LNCAP (cell line): ENCODE measurements at regions not wholly inside any gene's neighbourhood (a gene's known extent, or its start where the extent isn't known, plus 50 kb on each side); places are given as distances from the start of the nearest gene placed in this dataset.

Experiments
- CTCF ChIP-seq: fragments of 450-650 bp; IDR thresholded peaks from 2 replicates; pipeline ENCODE4 v1.5.1; 2017; ENCODE audit warnings: mild to moderate bottlenecking

GRCh38 chr13:74479124-74479523, 344.9 kb upstream of the KLF12 start:
- no peak for TF ChIP-seq CTCF

DNA sequence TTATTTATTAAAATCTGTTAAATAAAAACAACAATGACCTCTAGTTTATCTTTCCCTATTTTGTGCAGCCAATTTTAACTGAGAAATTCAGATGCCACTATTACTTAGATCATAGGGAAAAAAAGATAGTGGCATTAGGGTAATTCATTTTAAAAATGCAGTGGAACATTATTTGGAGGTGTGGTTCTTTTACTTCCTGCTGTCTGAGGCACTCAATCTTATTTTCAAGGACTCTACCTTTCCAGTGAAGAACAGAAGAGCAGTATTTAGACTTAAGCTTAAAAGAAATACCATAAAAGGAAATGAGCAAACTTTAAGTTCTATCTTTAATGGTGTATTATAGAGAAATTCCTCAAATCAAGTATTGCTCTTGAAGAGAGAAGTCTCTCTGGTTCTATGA, 342.6 kb upstream of the KLF12 start:
- no peak for TF ChIP-seq CTCF

- TF ChIP-seq CTCF = no peak
These were observed 342.2 kb upstream of the KLF12 start for GRCh38 chr13:74476365-74476764.

DNA sequence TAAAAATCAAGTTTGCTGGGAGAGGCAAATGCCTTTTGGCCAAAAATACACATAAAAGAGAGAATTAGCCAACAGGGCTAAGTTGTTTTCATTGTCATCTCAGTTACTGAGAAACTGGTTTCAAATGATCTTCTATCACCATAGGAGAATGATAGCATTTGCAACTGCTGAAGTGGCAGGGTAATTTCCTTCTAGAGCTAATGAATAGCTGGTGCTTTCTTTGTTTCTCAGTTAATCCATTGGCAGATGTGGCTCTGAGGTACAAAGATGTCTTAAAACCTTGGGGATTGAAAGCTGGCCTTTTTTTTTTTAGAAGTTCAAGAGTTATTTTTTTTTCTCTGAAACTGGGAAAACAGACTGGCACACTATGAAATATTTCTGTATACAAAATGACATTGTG, 332.7 kb upstream of the KLF12 start:
- no peak for TF ChIP-seq CTCF

DNA sequence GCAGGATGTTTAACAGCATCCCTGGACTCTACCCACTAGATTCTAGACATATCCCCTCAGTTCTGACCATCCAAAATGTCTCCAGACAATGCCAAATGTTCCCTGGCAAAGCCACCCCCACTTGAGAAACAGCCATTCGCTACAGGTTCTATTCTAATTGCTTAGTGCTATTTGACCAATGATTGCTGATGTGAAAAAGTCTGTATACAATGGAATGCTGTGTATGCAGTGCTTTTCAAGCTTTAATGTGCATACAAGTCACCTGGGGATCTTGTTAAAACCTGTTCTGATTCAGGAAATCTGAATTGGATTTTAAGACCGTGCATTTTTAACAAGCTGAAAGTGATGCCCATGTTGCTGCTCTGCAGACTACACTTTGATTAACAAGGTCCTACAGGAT, 331.8 kb upstream of the KLF12 start:
- no peak for TF ChIP-seq CTCF

DNA sequence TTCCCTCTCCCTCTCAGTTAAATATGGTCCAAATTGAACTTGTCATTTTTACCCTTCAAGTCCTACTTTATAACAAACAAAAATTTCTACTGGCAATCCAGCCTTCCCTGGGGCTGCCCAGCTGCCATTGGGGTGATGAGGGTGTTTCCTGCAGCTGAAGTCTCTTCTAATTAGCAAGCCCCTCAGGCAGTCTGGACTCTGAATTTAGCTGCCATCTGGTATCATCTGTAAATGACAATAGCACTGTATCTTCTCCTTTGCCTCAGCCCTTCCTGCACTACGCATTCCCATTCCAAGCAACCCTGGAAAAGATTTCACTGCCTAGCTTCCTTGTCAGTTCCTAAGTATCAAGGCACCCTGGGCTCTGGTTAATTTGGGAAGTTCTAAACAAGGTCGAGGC, 331.1 kb upstream of the KLF12 start:
- TF ChIP-seq CTCF = no peak

DNA sequence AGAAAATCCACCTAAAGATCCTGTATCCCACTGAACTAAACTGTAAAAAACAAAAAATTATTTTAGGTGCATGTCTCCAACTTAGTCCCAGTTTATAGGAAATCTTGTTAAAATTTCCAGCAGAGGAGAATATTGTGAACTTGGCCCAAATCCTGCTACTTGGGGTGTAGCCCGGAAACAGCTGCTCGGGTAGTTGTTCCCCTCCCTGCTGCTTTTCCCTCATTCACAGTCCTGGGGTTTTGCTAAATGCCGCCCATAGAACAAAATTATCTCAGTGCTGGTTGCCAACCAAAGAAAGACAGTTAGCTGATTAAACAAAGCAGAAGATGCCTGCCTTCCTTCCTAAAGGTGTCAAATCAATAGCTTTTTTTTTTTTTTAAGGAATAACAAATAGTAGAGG, 330.5 kb upstream of the KLF12 start:
- no peak for TF ChIP-seq CTCF

GRCh38 chr13:74461011-74461410, 326.8 kb upstream of the KLF12 start:
- no peak for TF ChIP-seq CTCF
